ENCODE measurements at regions not wholly inside any gene's neighbourhood (a gene's known extent, or its start where the extent isn't known, plus 50 kb on each side); places are given as distances from the start of the nearest gene placed in this dataset.

DNA sequence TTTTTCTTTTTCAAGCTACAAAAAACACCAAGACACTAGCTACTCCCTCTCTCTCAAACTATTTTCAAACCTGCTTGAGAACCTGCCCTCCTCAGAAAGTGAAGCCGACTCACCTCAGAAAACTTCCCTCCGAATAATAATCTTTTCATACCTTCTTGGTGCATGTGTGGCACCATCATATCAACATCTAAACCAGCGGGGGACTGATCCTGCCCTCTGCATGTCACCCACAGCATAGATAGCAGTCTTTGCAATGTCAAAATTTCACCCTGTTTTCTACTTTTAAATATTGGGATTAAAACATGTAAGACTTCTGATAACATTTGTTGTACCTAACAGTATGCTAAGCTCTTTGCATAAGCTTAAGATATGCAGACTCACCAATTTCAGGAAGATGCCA lies 1260.3 kb downstream of the PLA2G4A start:
- Histone ChIP-seq H3K79me2 (replicated peaks; ENCODE audit: insufficient read depth, low read length) (no peaks in the 10 kb centered on the region), H3K27me3 (ENCODE audit: insufficient read depth, low read depth, low read length) (no peaks in the 10 kb centered on the region), H3K9ac (ENCODE audit: low read length) (no peak overlapping the region), H2AFZ (ENCODE audit: low read depth, low read length) (no peak overlapping the region), H3K9me3 (ENCODE audit: low read length) (no peaks in the 10 kb centered on the region), H3K9me2 (ENCODE audit: insufficient read depth, low read length) (no peaks in the 10 kb centered on the region), H3K36me3 (ENCODE audit: insufficient read depth, low read length) (no peaks in the 10 kb centered on the region), H3K27ac (ENCODE audit: low read length) (no peak overlapping the region), H3F3A (ENCODE audit: insufficient read depth, low read length, poor library complexity, severe bottlenecking) (no peaks in the 10 kb centered on the region), H3K4me3 (ENCODE audit: low read length) (no peak overlapping the region), H3K4me2 (ENCODE audit: low read length) (no peak overlapping the region), H4K20me1 (ENCODE audit: insufficient read depth) (no peaks in the 10 kb centered on the region)
- TF ChIP-seq TAF1 (IDR thresholded peaks at IDR 0.05; ENCODE audit: low read depth) (no peak), RAD21 (conservative IDR thresholded peaks at IDR 0.05) (no peak), EZH2 (IDR thresholded peaks at IDR 0.05; ENCODE audit: borderline replicate concordance, insufficient read depth, low read length, poor library complexity, severe bottlenecking) (no peak), SMC3 (conservative IDR thresholded peaks at IDR 0.05; ENCODE audit: poor library complexity) (no peak), POLR2AphosphoS5 (IDR thresholded peaks at IDR 0.05) (no peak)
- TF ChIP-seq, protein P1, sequence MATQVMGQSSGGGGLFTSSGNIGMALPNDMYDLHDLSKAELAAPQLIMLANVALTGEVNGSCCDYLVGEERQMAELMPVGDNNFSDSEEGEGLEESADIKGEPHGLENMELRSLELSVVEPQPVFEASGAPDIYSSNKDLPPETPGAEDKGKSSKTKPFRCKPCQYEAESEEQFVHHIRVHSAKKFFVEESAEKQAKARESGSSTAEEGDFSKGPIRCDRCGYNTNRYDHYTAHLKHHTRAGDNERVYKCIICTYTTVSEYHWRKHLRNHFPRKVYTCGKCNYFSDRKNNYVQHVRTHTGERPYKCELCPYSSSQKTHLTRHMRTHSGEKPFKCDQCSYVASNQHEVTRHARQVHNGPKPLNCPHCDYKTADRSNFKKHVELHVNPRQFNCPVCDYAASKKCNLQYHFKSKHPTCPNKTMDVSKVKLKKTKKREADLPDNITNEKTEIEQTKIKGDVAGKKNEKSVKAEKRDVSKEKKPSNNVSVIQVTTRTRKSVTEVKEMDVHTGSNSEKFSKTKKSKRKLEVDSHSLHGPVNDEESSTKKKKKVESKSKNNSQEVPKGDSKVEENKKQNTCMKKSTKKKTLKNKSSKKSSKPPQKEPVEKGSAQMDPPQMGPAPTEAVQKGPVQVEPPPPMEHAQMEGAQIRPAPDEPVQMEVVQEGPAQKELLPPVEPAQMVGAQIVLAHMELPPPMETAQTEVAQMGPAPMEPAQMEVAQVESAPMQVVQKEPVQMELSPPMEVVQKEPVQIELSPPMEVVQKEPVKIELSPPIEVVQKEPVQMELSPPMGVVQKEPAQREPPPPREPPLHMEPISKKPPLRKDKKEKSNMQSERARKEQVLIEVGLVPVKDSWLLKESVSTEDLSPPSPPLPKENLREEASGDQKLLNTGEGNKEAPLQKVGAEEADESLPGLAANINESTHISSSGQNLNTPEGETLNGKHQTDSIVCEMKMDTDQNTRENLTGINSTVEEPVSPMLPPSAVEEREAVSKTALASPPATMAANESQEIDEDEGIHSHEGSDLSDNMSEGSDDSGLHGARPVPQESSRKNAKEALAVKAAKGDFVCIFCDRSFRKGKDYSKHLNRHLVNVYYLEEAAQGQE (IDR thresholded peaks at IDR 0.05; ENCODE audit: borderline replicate concordance) = no peak
- TF ChIP-seq, protein P2, sequence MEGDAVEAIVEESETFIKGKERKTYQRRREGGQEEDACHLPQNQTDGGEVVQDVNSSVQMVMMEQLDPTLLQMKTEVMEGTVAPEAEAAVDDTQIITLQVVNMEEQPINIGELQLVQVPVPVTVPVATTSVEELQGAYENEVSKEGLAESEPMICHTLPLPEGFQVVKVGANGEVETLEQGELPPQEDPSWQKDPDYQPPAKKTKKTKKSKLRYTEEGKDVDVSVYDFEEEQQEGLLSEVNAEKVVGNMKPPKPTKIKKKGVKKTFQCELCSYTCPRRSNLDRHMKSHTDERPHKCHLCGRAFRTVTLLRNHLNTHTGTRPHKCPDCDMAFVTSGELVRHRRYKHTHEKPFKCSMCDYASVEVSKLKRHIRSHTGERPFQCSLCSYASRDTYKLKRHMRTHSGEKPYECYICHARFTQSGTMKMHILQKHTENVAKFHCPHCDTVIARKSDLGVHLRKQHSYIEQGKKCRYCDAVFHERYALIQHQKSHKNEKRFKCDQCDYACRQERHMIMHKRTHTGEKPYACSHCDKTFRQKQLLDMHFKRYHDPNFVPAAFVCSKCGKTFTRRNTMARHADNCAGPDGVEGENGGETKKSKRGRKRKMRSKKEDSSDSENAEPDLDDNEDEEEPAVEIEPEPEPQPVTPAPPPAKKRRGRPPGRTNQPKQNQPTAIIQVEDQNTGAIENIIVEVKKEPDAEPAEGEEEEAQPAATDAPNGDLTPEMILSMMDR (IDR thresholded peaks at IDR 0.05; ENCODE audit: poor library complexity, severe bottlenecking) = no peak

DNA sequence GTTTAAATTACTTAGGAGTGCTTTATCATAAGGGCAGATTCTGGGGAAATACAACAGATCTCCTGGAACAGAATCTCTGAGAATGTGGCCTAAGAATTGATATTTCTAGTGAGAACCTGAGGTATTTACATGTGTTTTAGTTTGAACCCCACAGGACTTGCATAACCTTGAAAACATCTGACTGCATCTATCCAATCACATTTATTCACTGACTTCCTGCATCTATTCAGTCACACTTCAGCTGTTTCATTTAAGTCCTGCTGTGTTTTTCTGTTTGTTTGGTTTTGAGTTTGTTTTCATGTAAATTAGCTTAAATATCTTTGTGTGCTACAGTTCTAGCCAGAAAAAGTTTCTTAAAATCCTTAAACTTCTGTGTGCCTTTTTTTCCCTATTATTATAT lies 1260.7 kb downstream of the PLA2G4A start:
- no peak overlapping the region for H2AFZ ChIP-seq (ENCODE audit: low read depth, low read length)

More for the DNA sequence above, 1260.7 kb downstream of the PLA2G4A start:
- no peaks in the 10 kb centered on the region for H3K36me3 ChIP-seq (ENCODE audit: insufficient read depth, low read length)
- no peaks in the 10 kb centered on the region for H3F3A ChIP-seq (ENCODE audit: insufficient read depth, low read length, poor library complexity, severe bottlenecking)
- no peak for TF ChIP-seq EZH2 (IDR thresholded peaks at IDR 0.05; ENCODE audit: borderline replicate concordance, insufficient read depth, low read length, poor library complexity, severe bottlenecking)
- no peak for TF ChIP-seq EP300 (conservative IDR thresholded peaks at IDR 0.05; ENCODE audit: poor library complexity, severe bottlenecking)
- TF ChIP-seq, protein P1 (IDR thresholded peaks at IDR 0.05; ENCODE audit: borderline replicate concordance) = no peak
- TF ChIP-seq POLR2AphosphoS5 (IDR thresholded peaks at IDR 0.05) = no peak
- no peak overlapping the region for H3K27ac ChIP-seq (ENCODE audit: low read length)
- no peaks in the 10 kb centered on the region for H3K27me3 ChIP-seq (ENCODE audit: insufficient read depth, low read depth, low read length)
- H3K4me3 ChIP-seq (ENCODE audit: low read length) = no peak overlapping the region
- no peaks in the 10 kb centered on the region for H4K20me1 ChIP-seq (ENCODE audit: insufficient read depth)
- H3K4me2 ChIP-seq (ENCODE audit: low read length) = no peak overlapping the region
- no peaks in the 10 kb centered on the region for H3K9me2 ChIP-seq (ENCODE audit: insufficient read depth, low read length)
- H3K79me2 ChIP-seq (replicated peaks; ENCODE audit: insufficient read depth, low read length) = no peaks in the 10 kb centered on the region
- no peaks in the 10 kb centered on the region for H3K9me3 ChIP-seq (ENCODE audit: low read length)
- no peak overlapping the region for H3K9ac ChIP-seq (ENCODE audit: low read length)
